B cell (primary cell): ENCODE measurements at regions not wholly inside any gene's neighbourhood (a gene's known extent, or its start where the extent isn't known, plus 50 kb on each side); places are given as distances from the start of the nearest gene placed in this dataset.

Source experiments
- EZH2 ChIP-seq: IDR thresholded peaks from 2 replicates; pipeline ENCODE4 v1.6.1; 2012; ENCODE audit warnings: borderline replicate concordance, low read depth, mild to moderate bottlenecking, moderate library complexity, low read length; ENCODE audit not compliant: insufficient read depth, poor library complexity, severe bottlenecking
- TF ChIP-seq, protein P1 (sequence below): fragments of 200-600 bp; IDR thresholded peaks from one replicate; pipeline ENCODE4 v1.8.0; 2022; ENCODE audit warnings: antibody characterized with exemption, mild to moderate bottlenecking

- TF ChIP-seq, protein P1, sequence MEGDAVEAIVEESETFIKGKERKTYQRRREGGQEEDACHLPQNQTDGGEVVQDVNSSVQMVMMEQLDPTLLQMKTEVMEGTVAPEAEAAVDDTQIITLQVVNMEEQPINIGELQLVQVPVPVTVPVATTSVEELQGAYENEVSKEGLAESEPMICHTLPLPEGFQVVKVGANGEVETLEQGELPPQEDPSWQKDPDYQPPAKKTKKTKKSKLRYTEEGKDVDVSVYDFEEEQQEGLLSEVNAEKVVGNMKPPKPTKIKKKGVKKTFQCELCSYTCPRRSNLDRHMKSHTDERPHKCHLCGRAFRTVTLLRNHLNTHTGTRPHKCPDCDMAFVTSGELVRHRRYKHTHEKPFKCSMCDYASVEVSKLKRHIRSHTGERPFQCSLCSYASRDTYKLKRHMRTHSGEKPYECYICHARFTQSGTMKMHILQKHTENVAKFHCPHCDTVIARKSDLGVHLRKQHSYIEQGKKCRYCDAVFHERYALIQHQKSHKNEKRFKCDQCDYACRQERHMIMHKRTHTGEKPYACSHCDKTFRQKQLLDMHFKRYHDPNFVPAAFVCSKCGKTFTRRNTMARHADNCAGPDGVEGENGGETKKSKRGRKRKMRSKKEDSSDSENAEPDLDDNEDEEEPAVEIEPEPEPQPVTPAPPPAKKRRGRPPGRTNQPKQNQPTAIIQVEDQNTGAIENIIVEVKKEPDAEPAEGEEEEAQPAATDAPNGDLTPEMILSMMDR: no peak
- no peak for TF ChIP-seq EZH2
Observed at GRCh38 chr12:107384645-107385044, 291.3 kb upstream of the CRY1 start.
